DND-41 (cell line): ENCODE measurements at regions not wholly inside any gene's neighbourhood (a gene's known extent, or its start where the extent isn't known, plus 50 kb on each side); places are given as distances from the start of the nearest gene placed in this dataset.

Experiments
- ATAC-seq: fragments of 200-7000 bp; cut with Tn5 transposase; 3 replicates; pipeline ENCODE4 v1.9.1; 2021; ENCODE audit warnings: low read depth; ENCODE audit not compliant: insufficient read depth
- DNase-seq: peaks from one replicate; pipeline ENCODE4 v3.0.0-alpha.2; 2020
- H2AFZ ChIP-seq: 2 replicates; pipeline ENCODE4 v1.6.0; 2012; ENCODE audit warnings: low read depth, low read length
- H3K27ac ChIP-seq: 2 replicates; pipeline ENCODE4 v1.5.1; 2012; ENCODE audit warnings: low read length, inconsistent platforms
- H3K27me3 ChIP-seq: fragments of 200-600 bp; sonication (generic); 2 replicates; pipeline ENCODE4 v1.6.0; 2012; ENCODE audit warnings: low read length, mild to moderate bottlenecking, inconsistent platforms; ENCODE audit not compliant: insufficient read depth, poor library complexity
- H3K36me3 ChIP-seq: 2 replicates; pipeline ENCODE4 v1.5.1; 2012; ENCODE audit warnings: low read length, inconsistent platforms; ENCODE audit not compliant: insufficient read depth
- H3K4me1 ChIP-seq: 2 replicates; pipeline ENCODE4 v1.5.1; 2012; ENCODE audit warnings: mild to moderate bottlenecking, low read length; ENCODE audit not compliant: insufficient read depth
- H3K4me2 ChIP-seq: 2 replicates; pipeline ENCODE4 v1.6.0; 2012; ENCODE audit warnings: mild to moderate bottlenecking, moderate library complexity, low read length, inconsistent platforms; ENCODE audit not compliant: insufficient read depth
- H3K4me3 ChIP-seq, 2 experiments: fragments of 200-600 bp in 1 of 2; shearing (Covaris generic) in 1 of 2; 2 replicates each; pipeline ENCODE4 v1.5.1; 2012 to 2016; ENCODE audit warnings: inconsistent platforms in 2 of 2, low read length in 2 of 2, mild to moderate bottlenecking in 2 of 2, low read depth in 1 of 2, moderate library complexity in 1 of 2
- H3K79me2 ChIP-seq: 2 replicates; pipeline ENCODE4 v1.6.0; 2012; ENCODE audit warnings: low read length, inconsistent platforms; ENCODE audit not compliant: insufficient read depth
- H3K9ac ChIP-seq: 2 replicates; pipeline ENCODE4 v1.6.0; 2012; ENCODE audit warnings: low read depth, mild to moderate bottlenecking, inconsistent platforms, low read length, moderate library complexity
- H3K9me3 ChIP-seq: 2 replicates; pipeline ENCODE4 v1.5.1; 2012; ENCODE audit warnings: low read length, moderate library complexity, mild to moderate bottlenecking, inconsistent platforms; ENCODE audit not compliant: insufficient read depth, severe bottlenecking
- H4K20me1 ChIP-seq: 2 replicates; pipeline ENCODE4 v1.6.0; 2012; ENCODE audit warnings: low read length; ENCODE audit not compliant: insufficient read depth
- EZH2 ChIP-seq: IDR thresholded peaks from 3 replicates; pipeline ENCODE4 v1.6.1; 2012; ENCODE audit warnings: borderline replicate concordance, low read depth, mild to moderate bottlenecking, moderate library complexity, low read length, inconsistent platforms; ENCODE audit not compliant: severe bottlenecking
- TF ChIP-seq, protein P1 (sequence below): IDR thresholded peaks from 2 replicates; pipeline ENCODE4 v1.5.1; 2012; ENCODE audit warnings: borderline replicate concordance, low read length, moderate library complexity, mild to moderate bottlenecking; ENCODE audit not compliant: poor library complexity, severe bottlenecking; ENCODE audit errors: extremely low read depth

DNA sequence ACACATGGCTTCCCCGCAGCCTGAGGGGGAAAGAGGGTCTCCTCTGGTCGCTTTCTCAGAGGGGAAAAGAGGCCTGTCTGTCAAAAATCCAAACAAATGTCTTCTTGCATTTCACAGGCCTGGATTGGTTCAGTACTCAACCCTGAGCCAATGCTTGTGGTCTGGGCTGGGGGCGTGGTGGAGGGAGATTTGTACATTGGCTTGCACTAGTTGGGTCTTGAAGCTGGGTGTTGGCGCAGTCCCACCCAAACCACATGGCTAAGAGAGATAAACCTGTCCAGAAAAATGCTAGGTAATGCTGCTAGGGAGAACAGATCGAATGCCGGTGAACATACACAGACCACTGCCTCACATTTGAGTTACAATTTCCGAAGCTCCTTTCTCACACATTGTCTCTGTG, 461.6 kb downstream of the MED13L start:
- Histone ChIP-seq H4K20me1 (no peaks in the 10 kb centered on the region), H3K27ac (no peak overlapping the region), H2AFZ (no peak overlapping the region), H3K36me3 (no peaks in the 10 kb centered on the region), H3K27me3 (peaks cover 4% of the 10 kb centered on the region), H3K79me2 (no peaks in the 10 kb centered on the region), H3K4me1 (no peaks in the 10 kb centered on the region), H3K9me3 (peaks cover 2% of the 10 kb centered on the region), H3K4me3 (no peak overlapping the region), H3K9ac (no peak overlapping the region), H3K4me2 (no peak overlapping the region)
- ATAC-seq (no peak), DNase-seq (no peak)
- TF ChIP-seq, protein P1, sequence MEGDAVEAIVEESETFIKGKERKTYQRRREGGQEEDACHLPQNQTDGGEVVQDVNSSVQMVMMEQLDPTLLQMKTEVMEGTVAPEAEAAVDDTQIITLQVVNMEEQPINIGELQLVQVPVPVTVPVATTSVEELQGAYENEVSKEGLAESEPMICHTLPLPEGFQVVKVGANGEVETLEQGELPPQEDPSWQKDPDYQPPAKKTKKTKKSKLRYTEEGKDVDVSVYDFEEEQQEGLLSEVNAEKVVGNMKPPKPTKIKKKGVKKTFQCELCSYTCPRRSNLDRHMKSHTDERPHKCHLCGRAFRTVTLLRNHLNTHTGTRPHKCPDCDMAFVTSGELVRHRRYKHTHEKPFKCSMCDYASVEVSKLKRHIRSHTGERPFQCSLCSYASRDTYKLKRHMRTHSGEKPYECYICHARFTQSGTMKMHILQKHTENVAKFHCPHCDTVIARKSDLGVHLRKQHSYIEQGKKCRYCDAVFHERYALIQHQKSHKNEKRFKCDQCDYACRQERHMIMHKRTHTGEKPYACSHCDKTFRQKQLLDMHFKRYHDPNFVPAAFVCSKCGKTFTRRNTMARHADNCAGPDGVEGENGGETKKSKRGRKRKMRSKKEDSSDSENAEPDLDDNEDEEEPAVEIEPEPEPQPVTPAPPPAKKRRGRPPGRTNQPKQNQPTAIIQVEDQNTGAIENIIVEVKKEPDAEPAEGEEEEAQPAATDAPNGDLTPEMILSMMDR = no peak
- no peak for TF ChIP-seq EZH2

DNA sequence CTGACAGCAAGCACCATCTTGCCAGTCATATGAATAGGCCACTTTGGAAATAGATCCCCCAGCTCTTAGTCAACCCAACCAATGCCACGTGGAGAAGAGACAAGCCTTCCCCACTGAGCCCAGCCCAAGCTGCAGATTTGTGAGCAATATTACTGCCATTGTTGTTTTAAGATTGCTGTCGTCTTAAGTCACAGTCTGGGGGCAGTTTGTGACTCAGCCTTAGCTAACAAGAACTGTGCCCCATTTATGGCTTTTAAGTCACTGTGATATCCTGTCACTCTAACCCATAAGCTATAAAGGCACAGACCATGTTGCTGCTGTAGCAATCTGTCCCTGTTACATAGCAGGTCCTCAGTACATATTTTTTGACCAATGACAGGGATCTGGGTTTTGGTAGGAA, 464.2 kb downstream of the MED13L start:
- Histone ChIP-seq H3K79me2 (no peaks in the 10 kb centered on the region), H3K36me3 (no peaks in the 10 kb centered on the region), H3K4me3 (no peak overlapping the region), H3K27ac (no peak overlapping the region), H3K4me2 (no peak overlapping the region), H3K4me1 (no peaks in the 10 kb centered on the region), H3K27me3 (no peaks in the 10 kb centered on the region), H3K9ac (no peak overlapping the region), H2AFZ (no peak overlapping the region), H3K9me3 (peaks cover 2% of the 10 kb centered on the region), H4K20me1 (no peaks in the 10 kb centered on the region)
- no peak for DNase-seq
- TF ChIP-seq, protein P1 = no peak
- no peak for TF ChIP-seq EZH2
- no peak for ATAC-seq

DNA sequence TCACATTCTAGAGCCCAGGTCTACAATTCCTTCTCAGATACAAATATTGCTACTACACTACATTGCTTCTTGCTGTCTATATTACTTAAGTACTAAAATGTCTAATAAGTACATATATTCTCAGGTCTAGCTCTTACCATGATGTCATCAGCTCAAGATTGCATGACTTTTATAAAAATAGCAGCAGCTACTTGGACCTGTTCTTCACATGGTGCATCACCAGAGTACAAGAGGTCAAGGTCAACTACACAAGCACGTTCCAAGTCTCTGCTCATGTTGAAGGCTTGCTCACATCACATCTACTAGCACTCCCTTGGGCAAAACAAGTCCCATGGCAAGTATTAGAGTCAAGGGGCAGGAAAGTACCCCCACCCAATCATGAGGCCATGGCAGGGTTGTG, 465.6 kb downstream of the MED13L start:
- Histone ChIP-seq H3K36me3 (no peaks in the 10 kb centered on the region), H4K20me1 (no peaks in the 10 kb centered on the region), H3K27ac (no peak overlapping the region), H3K9ac (no peak overlapping the region), H3K4me3 (no peak overlapping the region), H3K9me3 (peaks cover 2% of the 10 kb centered on the region), H3K79me2 (no peaks in the 10 kb centered on the region), H3K4me2 (no peak overlapping the region), H3K27me3 (no peaks in the 10 kb centered on the region), H3K4me1 (no peaks in the 10 kb centered on the region), H2AFZ (no peak overlapping the region)
- DNase-seq (no peak), ATAC-seq (no peak)
- TF ChIP-seq, protein P1 = no peak
- no peak for TF ChIP-seq EZH2

DNA sequence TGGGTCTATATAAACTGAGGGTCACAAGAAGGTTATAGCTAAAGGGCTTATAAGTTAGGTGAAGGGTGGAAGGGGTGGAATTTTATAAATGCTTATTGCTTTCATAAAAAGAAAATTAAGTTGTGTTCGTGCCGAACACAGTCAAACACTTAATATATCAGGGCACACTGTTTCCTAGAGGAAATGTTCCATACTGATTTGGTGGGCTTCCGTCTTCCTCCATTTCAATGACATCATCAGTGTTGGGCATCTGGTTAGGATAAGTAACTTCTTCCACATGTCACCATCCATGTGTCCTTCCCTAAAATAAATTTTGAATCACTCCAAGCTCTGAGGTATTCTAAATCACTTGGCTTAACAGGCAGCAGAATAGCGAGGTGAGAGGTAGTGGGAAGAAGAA, 466.4 kb downstream of the MED13L start:
- ATAC-seq (no peak), DNase-seq (no peak)
- H3K79me2 ChIP-seq = no peaks in the 10 kb centered on the region
- peaks cover 2% of the 10 kb centered on the region for H3K9me3 ChIP-seq
- no peak overlapping the region for H3K9ac ChIP-seq
- H4K20me1 ChIP-seq = no peaks in the 10 kb centered on the region
- H3K27me3 ChIP-seq = no peaks in the 10 kb centered on the region
- H3K36me3 ChIP-seq = no peaks in the 10 kb centered on the region
- H3K4me2 ChIP-seq = no peak overlapping the region
- no peak for TF ChIP-seq EZH2
- TF ChIP-seq, protein P1 = no peak
- H3K27ac ChIP-seq = no peak overlapping the region
- no peak overlapping the region for H3K4me3 ChIP-seq
- no peaks in the 10 kb centered on the region for H3K4me1 ChIP-seq
- H2AFZ ChIP-seq = no peak overlapping the region
